ENCODE measurements at regions not wholly inside any gene's neighbourhood (a gene's known extent, or its start where the extent isn't known, plus 50 kb on each side); places are given as distances from the start of the nearest gene placed in this dataset.

- no peak for TF ChIP-seq EZH2phosphoT487 (IDR thresholded peaks at IDR 0.05; ENCODE audit: low read length)
- TF ChIP-seq, protein P1, sequence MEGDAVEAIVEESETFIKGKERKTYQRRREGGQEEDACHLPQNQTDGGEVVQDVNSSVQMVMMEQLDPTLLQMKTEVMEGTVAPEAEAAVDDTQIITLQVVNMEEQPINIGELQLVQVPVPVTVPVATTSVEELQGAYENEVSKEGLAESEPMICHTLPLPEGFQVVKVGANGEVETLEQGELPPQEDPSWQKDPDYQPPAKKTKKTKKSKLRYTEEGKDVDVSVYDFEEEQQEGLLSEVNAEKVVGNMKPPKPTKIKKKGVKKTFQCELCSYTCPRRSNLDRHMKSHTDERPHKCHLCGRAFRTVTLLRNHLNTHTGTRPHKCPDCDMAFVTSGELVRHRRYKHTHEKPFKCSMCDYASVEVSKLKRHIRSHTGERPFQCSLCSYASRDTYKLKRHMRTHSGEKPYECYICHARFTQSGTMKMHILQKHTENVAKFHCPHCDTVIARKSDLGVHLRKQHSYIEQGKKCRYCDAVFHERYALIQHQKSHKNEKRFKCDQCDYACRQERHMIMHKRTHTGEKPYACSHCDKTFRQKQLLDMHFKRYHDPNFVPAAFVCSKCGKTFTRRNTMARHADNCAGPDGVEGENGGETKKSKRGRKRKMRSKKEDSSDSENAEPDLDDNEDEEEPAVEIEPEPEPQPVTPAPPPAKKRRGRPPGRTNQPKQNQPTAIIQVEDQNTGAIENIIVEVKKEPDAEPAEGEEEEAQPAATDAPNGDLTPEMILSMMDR (IDR thresholded peaks at IDR 0.05; ENCODE audit: low read length) = no peak
- no peak for TF ChIP-seq EZH2 (optimal IDR thresholded peaks at IDR 0.05; ENCODE audit: low read depth, low read length)
Observed at GRCh38 chr2:182477774-182478173, 50.9 kb upstream of the PDE1A start.

All from MM.1S (cell line).